ENCODE measurements at regions not wholly inside any gene's neighbourhood (a gene's known extent, or its start where the extent isn't known, plus 50 kb on each side); places are given as distances from the start of the nearest gene placed in this dataset.
"Not testable (repeated sequence)": the region's sequence is repeated elsewhere in the genome, so short reads cannot be mapped to it uniquely, and the experiment has no call there.

GRCh38 chr20:48503166-48503815 is 324.5 kb downstream of the PREX1 start:
- H3K36me3 ChIP-seq (ENCODE audit: insufficient read depth, low read length), result no peaks in the 10 kb centered on the region
- H3K9me3 ChIP-seq (ENCODE audit: insufficient read depth, low read depth, low read length), result no peaks in the 10 kb centered on the region
- H3K27me3 ChIP-seq (ENCODE audit: insufficient read depth, low read length), result no peaks in the 10 kb centered on the region
- no peak overlapping the region for H3K27ac ChIP-seq (ENCODE audit: low read depth, low read length)
- H3K9ac ChIP-seq (ENCODE audit: low read depth, low read length), result no peak overlapping the region
- 84% methylated on average over 14 of the region's 14 CpGs for WGBS
- no peak overlapping the region for H3K4me3 ChIP-seq (ENCODE audit: low read length)
- no peaks in the 10 kb centered on the region for H3K4me1 ChIP-seq (ENCODE audit: insufficient read depth, low read length)

- H3K36me3 ChIP-seq (ENCODE audit: insufficient read depth, low read length), result no peaks in the 10 kb centered on the region
- no peak overlapping the region for H3K27ac ChIP-seq (ENCODE audit: low read depth, low read length)
- no peaks in the 10 kb centered on the region for H3K27me3 ChIP-seq (ENCODE audit: insufficient read depth, low read length)
- no peaks in the 10 kb centered on the region for H3K9me3 ChIP-seq (ENCODE audit: insufficient read depth, low read depth, low read length)
- 86% methylated on average over 9 of the region's 9 CpGs for WGBS
- no peak overlapping the region for H3K9ac ChIP-seq (ENCODE audit: low read depth, low read length)
- no peaks in the 10 kb centered on the region for H3K4me1 ChIP-seq (ENCODE audit: insufficient read depth, low read length)
- H3K4me3 ChIP-seq (ENCODE audit: low read length), result no peak overlapping the region
These were observed 325.0 kb downstream of the PREX1 start for GRCh38 chr20:48502758-48503157.

GRCh38 chr20:48502016-48502415 is 325.8 kb downstream of the PREX1 start:
- H3K4me1 ChIP-seq (ENCODE audit: insufficient read depth, low read length), result no peaks in the 10 kb centered on the region
- H3K4me3 ChIP-seq (ENCODE audit: low read length), result no peak overlapping the region
- H3K9ac ChIP-seq (ENCODE audit: low read depth, low read length), result no peak overlapping the region
- no peaks in the 10 kb centered on the region for H3K9me3 ChIP-seq (ENCODE audit: insufficient read depth, low read depth, low read length)
- no peak overlapping the region for H3K27ac ChIP-seq (ENCODE audit: low read depth, low read length)
- no peaks in the 10 kb centered on the region for H3K27me3 ChIP-seq (ENCODE audit: insufficient read depth, low read length)
- 93% methylated on average over 9 of the region's 9 CpGs for WGBS
- H3K36me3 ChIP-seq (ENCODE audit: insufficient read depth, low read length), result no peaks in the 10 kb centered on the region

- WGBS, result 81% methylated on average over 9 of the region's 9 CpGs
- H3K9ac ChIP-seq (ENCODE audit: low read depth, low read length); H3K4me1 ChIP-seq (ENCODE audit: insufficient read depth, low read length); H3K4me3 ChIP-seq (ENCODE audit: low read length); H3K27me3 ChIP-seq (ENCODE audit: insufficient read depth, low read length); H3K9me3 ChIP-seq (ENCODE audit: insufficient read depth, low read depth, low read length); H3K27ac ChIP-seq (ENCODE audit: low read depth, low read length); H3K36me3 ChIP-seq (ENCODE audit: insufficient read depth, low read length): not testable (repeated sequence)
These were observed 326.9 kb downstream of the PREX1 start for GRCh38 chr20:48500900-48501299.

GRCh38 chr20:48498939-48499338 is 328.9 kb downstream of the PREX1 start:
- 90% methylated on average over 4 of the region's 4 CpGs for WGBS

GRCh38 chr20:48498125-48498524 is 329.7 kb downstream of the PREX1 start:
- not testable (repeated sequence) for H3K9ac ChIP-seq (ENCODE audit: low read depth, low read length); H3K36me3 ChIP-seq (ENCODE audit: insufficient read depth, low read length); H3K4me1 ChIP-seq (ENCODE audit: insufficient read depth, low read length); H3K9me3 ChIP-seq (ENCODE audit: insufficient read depth, low read depth, low read length); H3K27me3 ChIP-seq (ENCODE audit: insufficient read depth, low read length); H3K27ac ChIP-seq (ENCODE audit: low read depth, low read length); H3K4me3 ChIP-seq (ENCODE audit: low read length)
- WGBS, result 91% methylated on average over 3 of the region's 4 CpGs

More at GRCh38 chr20:48498939-48499338, 328.9 kb downstream of the PREX1 start:
- not testable (repeated sequence) for H3K9me3 ChIP-seq (ENCODE audit: insufficient read depth, low read depth, low read length); H3K4me3 ChIP-seq (ENCODE audit: low read length); H3K36me3 ChIP-seq (ENCODE audit: insufficient read depth, low read length); H3K4me1 ChIP-seq (ENCODE audit: insufficient read depth, low read length); H3K9ac ChIP-seq (ENCODE audit: low read depth, low read length); H3K27me3 ChIP-seq (ENCODE audit: insufficient read depth, low read length); H3K27ac ChIP-seq (ENCODE audit: low read depth, low read length)

- no peak overlapping the region for H3K27ac ChIP-seq (ENCODE audit: low read depth, low read length)
- 85% methylated on average over 8 of the region's 8 CpGs for WGBS
- H3K9ac ChIP-seq (ENCODE audit: low read depth, low read length), result no peak overlapping the region
- H3K27me3 ChIP-seq (ENCODE audit: insufficient read depth, low read length), result no peaks in the 10 kb centered on the region
- no peaks in the 10 kb centered on the region for H3K4me1 ChIP-seq (ENCODE audit: insufficient read depth, low read length)
- no peaks in the 10 kb centered on the region for H3K9me3 ChIP-seq (ENCODE audit: insufficient read depth, low read depth, low read length)
- no peak overlapping the region for H3K4me3 ChIP-seq (ENCODE audit: low read length)
- H3K36me3 ChIP-seq (ENCODE audit: insufficient read depth, low read length), result no peaks in the 10 kb centered on the region
These were observed 333.8 kb downstream of the PREX1 start for GRCh38 chr20:48493966-48494365.

GRCh38 chr20:48493331-48493730 is 334.5 kb downstream of the PREX1 start:
- not testable (repeated sequence) for H3K4me1 ChIP-seq (ENCODE audit: insufficient read depth, low read length); H3K36me3 ChIP-seq (ENCODE audit: insufficient read depth, low read length); H3K9me3 ChIP-seq (ENCODE audit: insufficient read depth, low read depth, low read length); H3K27me3 ChIP-seq (ENCODE audit: insufficient read depth, low read length); H3K9ac ChIP-seq (ENCODE audit: low read depth, low read length); H3K27ac ChIP-seq (ENCODE audit: low read depth, low read length); H3K4me3 ChIP-seq (ENCODE audit: low read length)
- WGBS, result 77% methylated on average over 13 of the region's 18 CpGs

GRCh38 chr20:48492715-48493070 is 335.1 kb downstream of the PREX1 start:
- Histone ChIP-seq H3K9ac (ENCODE audit: low read depth, low read length) (no peak overlapping the region), H3K9me3 (ENCODE audit: insufficient read depth, low read depth, low read length) (no peaks in the 10 kb centered on the region), H3K36me3 (ENCODE audit: insufficient read depth, low read length) (no peaks in the 10 kb centered on the region)

GRCh38 chr20:48492015-48492714 is 335.6 kb downstream of the PREX1 start:
- Histone ChIP-seq H3K4me1 (ENCODE audit: insufficient read depth, low read length) (no peaks in the 10 kb centered on the region), H3K9me3 (ENCODE audit: insufficient read depth, low read depth, low read length) (no peaks in the 10 kb centered on the region), H3K27me3 (ENCODE audit: insufficient read depth, low read length) (no peaks in the 10 kb centered on the region), H3K9ac (ENCODE audit: low read depth, low read length) (no peak overlapping the region), H3K4me3 (ENCODE audit: low read length) (no peak overlapping the region), H3K27ac (ENCODE audit: low read depth, low read length) (no peak overlapping the region), H3K36me3 (ENCODE audit: insufficient read depth, low read length) (no peaks in the 10 kb centered on the region)
- WGBS, result 95% methylated on average over 17 of the region's 17 CpGs

More at GRCh38 chr20:48492715-48493070, 335.1 kb downstream of the PREX1 start:
- Histone ChIP-seq H3K27me3 (ENCODE audit: insufficient read depth, low read length) (no peaks in the 10 kb centered on the region), H3K27ac (ENCODE audit: low read depth, low read length) (no peak overlapping the region), H3K4me3 (ENCODE audit: low read length) (no peak overlapping the region), H3K4me1 (ENCODE audit: insufficient read depth, low read length) (no peaks in the 10 kb centered on the region)
- 95% methylated on average over 11 of the region's 11 CpGs for WGBS

GRCh38 chr20:48490961-48491831 is 336.6 kb downstream of the PREX1 start:
- no peak overlapping the region for H3K27ac ChIP-seq (ENCODE audit: low read depth, low read length)
- no peaks in the 10 kb centered on the region for H3K9me3 ChIP-seq (ENCODE audit: insufficient read depth, low read depth, low read length)
- no peaks in the 10 kb centered on the region for H3K27me3 ChIP-seq (ENCODE audit: insufficient read depth, low read length)
- WGBS, result 95% methylated on average over 10 of the region's 10 CpGs
- H3K9ac ChIP-seq (ENCODE audit: low read depth, low read length), result no peak overlapping the region
- no peaks in the 10 kb centered on the region for H3K36me3 ChIP-seq (ENCODE audit: insufficient read depth, low read length)
- H3K4me1 ChIP-seq (ENCODE audit: insufficient read depth, low read length), result 0 out of 2 replicates have a peak, but pooled peaks cover 2% of the 10 kb centered on the region
- no peak overlapping the region for H3K4me3 ChIP-seq (ENCODE audit: low read length)
